Neuronal stem cell (in vitro differentiated cells): ENCODE measurements at regions not wholly inside any gene's neighbourhood (a gene's known extent, or its start where the extent isn't known, plus 50 kb on each side); places are given as distances from the start of the nearest gene placed in this dataset.

Experiments
- DNase-seq: peaks from one replicate; pipeline ENCODE4 v3.0.0-alpha.2; 2013; ENCODE audit warnings: low spot score
- H2AFZ ChIP-seq: one replicate; pipeline ENCODE4 v1.6.1; 2013; ENCODE audit warnings: mild to moderate bottlenecking, low read length, inconsistent platforms
- H2AK5ac ChIP-seq: 2 replicates; pipeline ENCODE4 v1.6.1; 2013; ENCODE audit warnings: low read depth, mild to moderate bottlenecking, inconsistent platforms, low read length, moderate library complexity, mixed read lengths
- H2BK120ac ChIP-seq: 2 replicates; pipeline ENCODE4 v1.6.1; 2013; ENCODE audit warnings: low read depth, mild to moderate bottlenecking, inconsistent platforms, low read length, moderate library complexity, mixed read lengths
- H2BK12ac ChIP-seq: one replicate; pipeline ENCODE4 v1.6.1; 2013; ENCODE audit warnings: low read length, inconsistent platforms
- H2BK15ac ChIP-seq: 2 replicates; pipeline ENCODE4 v1.6.1; 2013; ENCODE audit warnings: mild to moderate bottlenecking, low read length, inconsistent platforms, mixed read lengths
- H2BK5ac ChIP-seq: one replicate; pipeline ENCODE4 v1.6.1; 2013; ENCODE audit warnings: inconsistent platforms, mild to moderate bottlenecking, low read length, moderate library complexity
- H3K14ac ChIP-seq: one replicate; pipeline ENCODE4 v1.6.1; 2013; ENCODE audit warnings: low read length, inconsistent platforms
- H3K18ac ChIP-seq: 2 replicates; pipeline ENCODE4 v1.6.1; 2013; ENCODE audit warnings: low read length, inconsistent platforms
- H3K23ac ChIP-seq: 2 replicates; pipeline ENCODE4 v1.6.1; 2013; ENCODE audit warnings: low read depth, mild to moderate bottlenecking, mixed read lengths, low read length, inconsistent platforms; ENCODE audit not compliant: poor library complexity
- H3K27ac ChIP-seq: replicated peaks from 3 replicates; pipeline ENCODE4 v1.5.1; 2013; ENCODE audit warnings: low read length, inconsistent platforms
- H3K27me3 ChIP-seq, 3 experiments: 2 replicates each; pipeline ENCODE4 v1.6.1; 2013; ENCODE audit warnings: low read length in 3 of 3, mild to moderate bottlenecking in 2 of 3, inconsistent platforms in 1 of 3, low read depth in 1 of 3, mixed read lengths in 1 of 3, moderate library complexity in 1 of 3; ENCODE audit not compliant: control insufficient read depth in 3 of 3, insufficient read depth in 3 of 3
- H3K36me3 ChIP-seq, 2 donors: replicated peaks in 1 of 2; 2 replicates each; pipeline ENCODE4 v1.6.1; 2013; ENCODE audit warnings: low read length in 2 of 2; ENCODE audit not compliant: control insufficient read depth in 2 of 2, insufficient read depth in 2 of 2
- H3K4ac ChIP-seq: 2 replicates; pipeline ENCODE4 v1.6.1; 2013; ENCODE audit warnings: inconsistent platforms, mild to moderate bottlenecking, low read length, moderate library complexity
- H3K4me1 ChIP-seq, 2 donors: 1 replicate in 1 of 2; 2 replicates in 1 of 2; pipeline ENCODE4 v1.6.1; 2013; ENCODE audit warnings: low read length in 2 of 2, low read depth in 1 of 2; ENCODE audit not compliant: control insufficient read depth in 2 of 2, insufficient read depth in 1 of 2
- H3K4me2 ChIP-seq: one replicate; pipeline ENCODE4 v1.6.1; 2013; ENCODE audit warnings: mild to moderate bottlenecking, low read length, inconsistent platforms; ENCODE audit not compliant: insufficient read depth, poor library complexity, severe bottlenecking
- H3K4me3 ChIP-seq, 2 donors: 2 replicates each; pipeline ENCODE4 v1.5.1; 2013; ENCODE audit warnings: low read length in 2 of 2, mild to moderate bottlenecking in 2 of 2, inconsistent platforms in 1 of 2, moderate library complexity in 1 of 2
- H3K79me1 ChIP-seq: one replicate; pipeline ENCODE4 v1.6.1; 2013; ENCODE audit warnings: low read depth, mild to moderate bottlenecking, inconsistent platforms, low read length, moderate library complexity
- H3K9ac ChIP-seq: one replicate; pipeline ENCODE4 v1.6.1; 2013; ENCODE audit warnings: mild to moderate bottlenecking, low read depth, low read length, inconsistent platforms; ENCODE audit not compliant: poor library complexity
- H3K9me3 ChIP-seq, 2 donors: replicated peaks in 1 of 2; 2 replicates each; pipeline versions ENCODE3 to v1.6.1; 2013; ENCODE audit warnings: low read length in 2 of 2, mild to moderate bottlenecking in 2 of 2, inconsistent platforms in 1 of 2, low read depth in 1 of 2, mixed read lengths in 1 of 2, moderate library complexity in 1 of 2; ENCODE audit not compliant: control insufficient read depth in 2 of 2, insufficient read depth in 1 of 2
- H4K8ac ChIP-seq: one replicate; pipeline ENCODE4 v1.6.1; 2013; ENCODE audit warnings: low read depth, mild to moderate bottlenecking, inconsistent platforms, low read length, moderate library complexity
- H4K91ac ChIP-seq: one replicate; pipeline ENCODE4 v1.6.1; 2013; ENCODE audit warnings: low read length, low read depth, mild to moderate bottlenecking, inconsistent platforms; ENCODE audit not compliant: poor library complexity
- WGBS, 2 donors: extraction: QIAGEN DNeasy Blood & Tissue Kit; methylation state at CpG; one replicate each; pipeline ENCODE4 v1.1.7; 2013; ENCODE audit warnings: missing lambda C conversion rate in 2 of 2, mixed read lengths in 1 of 2; ENCODE audit not compliant: insufficient read length in 2 of 2, insufficient replicate concordance in 1 of 2; ENCODE audit errors: extremely low coverage in 2 of 2; 5-methylcytosine and 5-hydroxymethylcytosine counted together

- Histone ChIP-seq H2BK5ac (no peak overlapping the region), H3K14ac (no peak overlapping the region), H2BK15ac (no peak overlapping the region), H3K18ac (no peak overlapping the region), H3K4me3 (no peak overlapping the region), H3K4me1 (no peaks in the 10 kb centered on the region), H3K9ac (no peak overlapping the region), H3K4ac (no peak overlapping the region), H3K27ac (no peak overlapping the region), H3K23ac (no peak overlapping the region), H2AK5ac (no peak overlapping the region), H3K9me3 (no peaks in the 10 kb centered on the region), H3K4me2 (no peak overlapping the region), H3K27me3 (no peaks in the 10 kb centered on the region), H3K36me3 (no peaks in the 10 kb centered on the region), H4K91ac (no peak overlapping the region), H2BK12ac (no peak overlapping the region), H4K8ac (no peak overlapping the region), H3K79me1 (no peaks in the 10 kb centered on the region), H2AFZ (no peak overlapping the region), H2BK120ac (no peak overlapping the region)
- no peak for DNase-seq
- WGBS, 2 donors, result no CpG with 5 or more reads among the region's 2 CpGs
Measured at GRCh38 chr2:81242501-81242900, 937.9 kb upstream of the LRRTM1 start.

GRCh38 chr2:81238462-81238861, 933.9 kb upstream of the LRRTM1 start:
- Histone ChIP-seq H3K23ac (no peak overlapping the region), H2AK5ac (no peak overlapping the region), H3K4me1 (no peaks in the 10 kb centered on the region), H4K91ac (no peak overlapping the region), H3K9ac (no peak overlapping the region), H2BK5ac (no peak overlapping the region), H2BK12ac (no peak overlapping the region), H2BK120ac (no peak overlapping the region), H3K4me3 (no peak overlapping the region), H3K18ac (no peak overlapping the region), H2AFZ (no peak overlapping the region), H3K79me1 (no peaks in the 10 kb centered on the region), H3K36me3 (no peaks in the 10 kb centered on the region), H4K8ac (no peak overlapping the region), H3K4me2 (no peak overlapping the region), H3K27ac (no peak overlapping the region), H3K14ac (no peak overlapping the region), H2BK15ac (no peak overlapping the region), H3K4ac (no peak overlapping the region), H3K27me3 (no peaks in the 10 kb centered on the region), H3K9me3 (no peaks in the 10 kb centered on the region)
- DNase-seq, result no peak
- no CpG with 5 or more reads among the region's 2 CpGs for WGBS, 2 donors

- Histone ChIP-seq H3K27me3 (no peaks in the 10 kb centered on the region), H2BK5ac (no peak overlapping the region), H3K14ac (no peak overlapping the region), H3K23ac (no peak overlapping the region), H2BK120ac (no peak overlapping the region), H3K4me2 (no peak overlapping the region), H3K4me3 (no peak overlapping the region), H2BK12ac (no peak overlapping the region), H3K79me1 (no peaks in the 10 kb centered on the region), H3K9me3 (no peaks in the 10 kb centered on the region), H3K9ac (no peak overlapping the region), H2BK15ac (no peak overlapping the region), H4K8ac (no peak overlapping the region), H3K36me3 (no peaks in the 10 kb centered on the region), H4K91ac (no peak overlapping the region), H2AFZ (no peak overlapping the region), H2AK5ac (no peak overlapping the region), H3K18ac (no peak overlapping the region), H3K4ac (no peak overlapping the region), H3K4me1 (no peaks in the 10 kb centered on the region), H3K27ac (no peak overlapping the region)
- WGBS, 2 donors, result no CpG with 5 or more reads among the region's 1 CpG
- DNase-seq, result no peak
Measured at GRCh38 chr2:81235601-81236000, 931.0 kb upstream of the LRRTM1 start.

- Histone ChIP-seq H3K23ac (no peak overlapping the region), H2BK120ac (no peak overlapping the region), H3K9me3 (no peaks in the 10 kb centered on the region), H3K9ac (no peak overlapping the region), H2BK12ac (no peak overlapping the region), H2BK15ac (no peak overlapping the region), H4K91ac (no peak overlapping the region), H2AFZ (no peak overlapping the region), H3K27me3 (no peaks in the 10 kb centered on the region), H3K4me3 (no peak overlapping the region), H3K4ac (no peak overlapping the region), H2BK5ac (no peak overlapping the region), H2AK5ac (no peak overlapping the region), H3K27ac (no peak overlapping the region), H3K4me1 (no peaks in the 10 kb centered on the region), H4K8ac (no peak overlapping the region), H3K79me1 (no peaks in the 10 kb centered on the region), H3K18ac (no peak overlapping the region), H3K36me3 (no peaks in the 10 kb centered on the region), H3K4me2 (no peak overlapping the region), H3K14ac (no peak overlapping the region)
- no CpG with 5 or more reads among the region's 1 CpG for WGBS, 2 donors
- no peak for DNase-seq
Measured at GRCh38 chr2:81234711-81235110, 930.2 kb upstream of the LRRTM1 start.
